Memory B cell (primary cell): ENCODE measurements at regions not wholly inside any gene's neighbourhood (a gene's known extent, or its start where the extent isn't known, plus 50 kb on each side); places are given as distances from the start of the nearest gene placed in this dataset.

ENCODE experiments used
- ATAC-seq: fragments of 150-1000 bp; cut with Tn5 transposase; 2 replicates; pipeline ENCODE4 v1.10.0; 2021; ENCODE audit warnings: low read depth, mild to moderate bottlenecking, moderate library complexity
- DNase-seq, 2 donors: peaks; one replicate each; pipeline ENCODE4 v3.0.0; 2022; ENCODE audit warnings: low spot score in 2 of 2
- H3K27ac Mint-ChIP-seq: one replicate; pipeline ENCODE4 v1.8.0; 2022; ENCODE audit warnings: mild to moderate bottlenecking, moderate library complexity, mixed read lengths
- H3K27me3 Mint-ChIP-seq: one replicate; pipeline ENCODE4 v1.8.0; 2022; ENCODE audit warnings: mixed read lengths
- H3K36me3 Mint-ChIP-seq: one replicate; pipeline ENCODE4 v1.8.0; 2022; ENCODE audit warnings: mild to moderate bottlenecking, mixed read lengths
- H3K4me1 Mint-ChIP-seq: one replicate; pipeline ENCODE4 v1.8.0; 2022; ENCODE audit warnings: mixed read lengths
- H3K4me3 Mint-ChIP-seq: one replicate; pipeline ENCODE4 v1.8.0; 2022; ENCODE audit warnings: mild to moderate bottlenecking, moderate library complexity, mixed read lengths
- H3K9me3 Mint-ChIP-seq: one replicate; pipeline ENCODE4 v1.8.0; 2022; ENCODE audit warnings: mixed read lengths

GRCh38 chr18:44181951-44182747, 498.5 kb upstream of the SETBP1 start:
- H3K4me3 Mint-ChIP-seq, result no peak overlapping the region
- ATAC-seq, result no peak
- H3K9me3 Mint-ChIP-seq, result no peaks in the 10 kb centered on the region
- H3K36me3 Mint-ChIP-seq, result no peaks in the 10 kb centered on the region
- DNase-seq, result no peak
- H3K27ac Mint-ChIP-seq, result no peak overlapping the region
- no peaks in the 10 kb centered on the region for H3K4me1 Mint-ChIP-seq
- H3K27me3 Mint-ChIP-seq, result peaks cover 2% of the 10 kb centered on the region

DNA sequence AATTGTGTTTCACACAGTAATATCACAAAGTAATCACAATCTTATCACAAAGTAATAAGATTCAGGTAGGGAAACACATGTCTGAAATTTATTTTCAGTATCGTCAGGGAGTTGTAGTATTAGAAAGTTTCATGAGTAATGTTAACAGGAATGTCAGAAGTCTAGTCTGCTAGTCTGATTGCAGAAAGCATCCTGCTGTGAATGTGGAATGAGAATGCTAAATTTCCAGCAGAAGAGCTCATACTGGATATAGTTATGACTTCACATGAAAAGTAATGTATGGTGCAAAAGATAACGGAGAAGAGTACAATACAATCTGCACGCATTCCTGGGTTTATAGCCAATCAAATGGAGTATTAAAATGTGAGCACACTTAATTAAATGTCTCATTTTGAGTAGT, 494.7 kb upstream of the SETBP1 start:
- Mint-ChIP-seq H3K4me1 (no peaks in the 10 kb centered on the region), H3K27ac (no peak overlapping the region), H3K27me3 (peaks cover 2% of the 10 kb centered on the region), H3K36me3 (no peaks in the 10 kb centered on the region), H3K9me3 (no peaks in the 10 kb centered on the region), H3K4me3 (no peak overlapping the region)
- DNase-seq, result no peak
- ATAC-seq, result no peak

DNA sequence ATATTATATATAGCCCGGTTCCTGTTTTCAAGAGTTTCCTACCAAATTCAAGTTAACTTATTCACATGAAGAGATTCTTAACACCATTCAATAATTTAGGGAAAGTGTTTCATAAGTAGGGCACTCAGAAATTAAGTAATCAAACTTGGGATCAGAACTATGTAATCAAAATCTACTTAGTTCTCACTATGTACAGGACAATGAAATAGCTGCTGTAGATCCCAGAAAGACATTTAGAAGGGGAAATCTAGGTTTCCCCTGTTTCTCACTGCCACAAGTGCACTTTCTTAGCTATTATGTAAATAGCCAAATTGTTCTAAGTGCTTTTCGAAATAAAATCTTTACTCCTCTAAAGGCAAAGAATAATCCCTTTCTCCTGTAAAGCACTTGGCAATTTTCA, 493.6 kb upstream of the SETBP1 start:
- H3K9me3 Mint-ChIP-seq, result no peaks in the 10 kb centered on the region
- peaks cover 4% of the 10 kb centered on the region for H3K27me3 Mint-ChIP-seq
- no peaks in the 10 kb centered on the region for H3K4me1 Mint-ChIP-seq
- no peak overlapping the region for H3K4me3 Mint-ChIP-seq
- H3K36me3 Mint-ChIP-seq, result no peaks in the 10 kb centered on the region
- ATAC-seq (no peak), DNase-seq (no peak)
- no peak overlapping the region for H3K27ac Mint-ChIP-seq

- no peaks in the 10 kb centered on the region for H3K36me3 Mint-ChIP-seq
- no peak overlapping the region for H3K4me3 Mint-ChIP-seq
- DNase-seq (no peak), ATAC-seq (no peak)
- no peaks in the 10 kb centered on the region for H3K4me1 Mint-ChIP-seq
- H3K27me3 Mint-ChIP-seq, result peaks cover 10% of the 10 kb centered on the region
- H3K27ac Mint-ChIP-seq, result no peak overlapping the region
- H3K9me3 Mint-ChIP-seq, result no peaks in the 10 kb centered on the region
Measured at GRCh38 chr18:44195394-44196140, 485.1 kb upstream of the SETBP1 start.

- no peaks in the 10 kb centered on the region for H3K9me3 Mint-ChIP-seq
- H3K27ac Mint-ChIP-seq, result no peak overlapping the region
- no peaks in the 10 kb centered on the region for H3K36me3 Mint-ChIP-seq
- peaks cover 8% of the 10 kb centered on the region for H3K27me3 Mint-ChIP-seq
- no peak for DNase-seq
- no peak for ATAC-seq
- no peaks in the 10 kb centered on the region for H3K4me1 Mint-ChIP-seq
- no peak overlapping the region for H3K4me3 Mint-ChIP-seq
Measured at GRCh38 chr18:44197832-44198611, 482.7 kb upstream of the SETBP1 start.

DNA sequence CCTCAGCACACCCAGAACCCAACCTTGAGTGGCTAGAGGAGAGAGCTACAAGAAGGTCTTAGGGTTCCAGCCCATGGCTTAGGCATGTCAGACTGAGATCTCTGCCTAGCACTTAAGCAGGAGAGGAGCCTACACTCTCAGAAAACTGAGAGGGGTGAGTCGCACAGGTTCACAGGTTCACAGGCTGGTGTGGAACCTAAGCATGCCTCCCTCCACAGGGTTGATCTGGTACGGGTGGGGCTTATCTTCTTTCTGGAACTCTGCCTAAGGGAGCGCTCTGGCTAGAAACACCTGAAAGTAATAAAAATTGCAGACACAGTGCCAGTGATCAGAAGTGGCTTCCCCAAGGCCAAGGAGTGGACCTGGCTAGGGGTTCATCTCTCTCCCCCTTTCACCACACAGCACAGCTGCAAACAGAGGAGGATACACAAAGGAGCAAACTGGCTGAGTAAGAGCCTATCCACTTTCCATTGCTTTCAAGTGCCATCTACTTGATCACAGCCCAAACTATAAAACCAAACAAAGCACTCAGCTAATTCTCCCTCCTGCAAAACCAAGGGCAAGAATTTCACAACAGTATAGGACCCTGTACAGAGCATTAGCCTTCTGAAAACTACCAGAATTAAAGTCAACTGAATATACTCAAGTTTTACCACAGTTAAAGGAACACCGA, 481.9 kb upstream of the SETBP1 start:
- DNase-seq (no peak), ATAC-seq (no peak)

DNA sequence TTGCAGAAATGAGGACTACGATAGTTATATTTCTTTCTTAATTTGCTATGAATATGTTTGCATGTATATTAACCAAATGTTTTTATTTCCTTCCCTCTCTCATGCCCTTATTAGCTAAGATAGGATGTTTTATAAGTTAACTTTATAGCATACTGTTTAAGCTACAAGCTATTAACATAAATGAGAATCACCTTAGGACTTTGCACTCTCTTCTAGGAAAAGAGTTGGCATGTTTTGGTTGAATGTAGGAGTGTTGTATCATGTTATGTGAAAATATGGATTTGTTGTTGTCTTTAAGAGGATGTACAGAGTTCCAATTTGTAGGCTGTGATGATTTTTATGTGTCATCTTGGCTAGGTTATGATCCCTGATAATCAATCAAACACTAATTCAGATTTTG, 467.4 kb upstream of the SETBP1 start:
- H3K4me1 Mint-ChIP-seq, result no peaks in the 10 kb centered on the region
- DNase-seq (no peak), ATAC-seq (no peak)
- H3K36me3 Mint-ChIP-seq, result no peaks in the 10 kb centered on the region
- peaks cover 3% of the 10 kb centered on the region for H3K9me3 Mint-ChIP-seq
- peaks cover 1% of the 10 kb centered on the region for H3K27me3 Mint-ChIP-seq
- H3K4me3 Mint-ChIP-seq, result no peak overlapping the region
- no peak overlapping the region for H3K27ac Mint-ChIP-seq

More for the DNA sequence above, 481.9 kb upstream of the SETBP1 start:
- H3K36me3 Mint-ChIP-seq, result no peaks in the 10 kb centered on the region
- H3K9me3 Mint-ChIP-seq, result peaks cover 2% of the 10 kb centered on the region
- H3K4me1 Mint-ChIP-seq, result no peaks in the 10 kb centered on the region
- H3K27me3 Mint-ChIP-seq, result peaks cover 8% of the 10 kb centered on the region
- no peak overlapping the region for H3K4me3 Mint-ChIP-seq
- H3K27ac Mint-ChIP-seq, result no peak overlapping the region

- H3K27ac Mint-ChIP-seq, result no peak overlapping the region
- no peaks in the 10 kb centered on the region for H3K36me3 Mint-ChIP-seq
- no peaks in the 10 kb centered on the region for H3K27me3 Mint-ChIP-seq
- no peak for DNase-seq
- H3K4me1 Mint-ChIP-seq, result no peaks in the 10 kb centered on the region
- no peak for ATAC-seq
- peaks cover 3% of the 10 kb centered on the region for H3K9me3 Mint-ChIP-seq
- H3K4me3 Mint-ChIP-seq, result no peak overlapping the region
Measured at GRCh38 chr18:44214396-44214795, 466.3 kb upstream of the SETBP1 start.

DNA sequence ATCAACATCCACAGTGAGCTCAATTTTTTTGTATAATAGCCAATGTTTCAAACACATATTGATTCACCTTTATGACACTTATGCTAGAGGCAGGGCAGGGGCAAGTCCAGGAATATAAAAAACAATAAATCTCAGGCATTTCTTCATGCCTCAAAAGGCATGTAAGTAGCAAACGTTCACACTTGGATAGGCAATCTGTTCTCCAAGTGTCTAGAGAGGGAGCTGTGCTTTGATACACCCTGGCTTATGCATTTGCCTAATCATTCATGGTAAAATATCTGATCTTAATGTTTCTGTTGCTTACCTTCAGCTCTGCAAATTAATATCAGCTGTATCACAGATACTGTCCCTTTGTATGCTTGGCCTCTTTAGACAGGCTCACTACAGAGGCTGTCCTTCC, 464.5 kb upstream of the SETBP1 start:
- Mint-ChIP-seq H3K9me3 (peaks cover 3% of the 10 kb centered on the region), H3K27ac (no peak overlapping the region), H3K4me3 (no peak overlapping the region), H3K27me3 (no peaks in the 10 kb centered on the region), H3K36me3 (no peaks in the 10 kb centered on the region), H3K4me1 (no peaks in the 10 kb centered on the region)
- ATAC-seq, result no peak
- no peak for DNase-seq

GRCh38 chr18:44227501-44227900, 453.2 kb upstream of the SETBP1 start:
- ATAC-seq, result no peak
- no peaks in the 10 kb centered on the region for H3K4me1 Mint-ChIP-seq
- no peaks in the 10 kb centered on the region for H3K36me3 Mint-ChIP-seq
- no peak overlapping the region for H3K27ac Mint-ChIP-seq
- H3K9me3 Mint-ChIP-seq, result peaks cover 1% of the 10 kb centered on the region
- H3K4me3 Mint-ChIP-seq, result no peak overlapping the region
- H3K27me3 Mint-ChIP-seq, result no peaks in the 10 kb centered on the region
- DNase-seq, result no peak

- Mint-ChIP-seq H3K9me3 (peaks cover 1% of the 10 kb centered on the region), H3K4me3 (no peak overlapping the region)
- DNase-seq, result no peak
Measured at GRCh38 chr18:44229693-44230108, 451.0 kb upstream of the SETBP1 start.

GRCh38 chr18:44231936-44232335, 448.8 kb upstream of the SETBP1 start:
- ATAC-seq, result no peak
- Mint-ChIP-seq H3K4me3 (no peak overlapping the region), H3K9me3 (no peaks in the 10 kb centered on the region), H3K36me3 (no peaks in the 10 kb centered on the region), H3K4me1 (peaks cover 2% of the 10 kb centered on the region), H3K27me3 (no peaks in the 10 kb centered on the region), H3K27ac (no peak overlapping the region)
- DNase-seq, result no peak

More at GRCh38 chr18:44229693-44230108, 451.0 kb upstream of the SETBP1 start:
- Mint-ChIP-seq H3K36me3 (no peaks in the 10 kb centered on the region), H3K27ac (no peak overlapping the region), H3K4me1 (peaks cover 2% of the 10 kb centered on the region), H3K27me3 (no peaks in the 10 kb centered on the region)
- no peak for ATAC-seq

GRCh38 chr18:44232500-44232899, 448.2 kb upstream of the SETBP1 start:
- no peak for ATAC-seq
- Mint-ChIP-seq H3K27me3 (no peaks in the 10 kb centered on the region), H3K4me1 (peaks cover 2% of the 10 kb centered on the region), H3K36me3 (no peaks in the 10 kb centered on the region), H3K27ac (no peak overlapping the region), H3K9me3 (no peaks in the 10 kb centered on the region), H3K4me3 (no peak overlapping the region)
- DNase-seq, result no peak

- ATAC-seq, result no peak
- Mint-ChIP-seq H3K4me3 (no peak overlapping the region), H3K27me3 (no peaks in the 10 kb centered on the region), H3K36me3 (no peaks in the 10 kb centered on the region), H3K27ac (no peak overlapping the region), H3K4me1 (peaks cover 2% of the 10 kb centered on the region), H3K9me3 (no peaks in the 10 kb centered on the region)
- DNase-seq, result no peak
Measured at GRCh38 chr18:44238454-44238853, 442.2 kb upstream of the SETBP1 start.
